DMS53 (cell line): ENCODE measurements at regions not wholly inside any gene's neighbourhood (a gene's known extent, or its start where the extent isn't known, plus 50 kb on each side); places are given as distances from the start of the nearest gene placed in this dataset.
"Not testable (repeated sequence)": the region's sequence is repeated elsewhere in the genome, so short reads cannot be mapped to it uniquely, and the experiment has no call there.

Experiments
- DNase-seq: peaks from one replicate; lab custom pipeline; 2025; lab: John Stamatoyannopoulos, UW

- DNase-seq = peak; percentile 84
Measured at GRCh38 chr3:70737666-70738290, 425.3 kb upstream of the MDFIC2 start.

GRCh38 chr3:70736009-70736408 lies 423.6 kb upstream of the MDFIC2 start:
- no peak for DNase-seq

DNA sequence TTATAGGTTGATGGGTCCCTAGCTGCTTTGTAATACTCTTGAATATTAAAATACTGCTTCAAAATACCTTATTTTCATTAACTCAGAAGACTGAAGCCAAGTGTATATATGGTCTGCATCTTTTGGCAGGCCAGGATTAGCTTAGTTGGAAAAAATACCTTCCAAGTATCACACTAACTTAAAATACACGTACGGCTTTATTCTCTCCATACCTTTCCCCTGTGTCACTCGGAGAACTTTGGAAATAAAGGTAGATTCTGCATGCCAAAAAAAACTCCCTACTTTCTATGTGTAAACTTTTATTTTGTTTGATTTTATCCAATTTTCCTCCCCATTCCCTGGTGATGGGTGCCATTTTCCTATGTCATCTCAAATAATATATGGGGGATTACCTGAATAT lies 422.3 kb upstream of the MDFIC2 start:
- no peak for DNase-seq

GRCh38 chr3:70731046-70731445 lies 418.6 kb upstream of the MDFIC2 start:
- no peak for DNase-seq

GRCh38 chr3:70729845-70730244 lies 417.4 kb upstream of the MDFIC2 start:
- no peak for DNase-seq

GRCh38 chr3:70728311-70728710 lies 415.9 kb upstream of the MDFIC2 start:
- DNase-seq = no peak

- no peak for DNase-seq
Measured at GRCh38 chr3:70726961-70727360, 414.5 kb upstream of the MDFIC2 start.

DNA sequence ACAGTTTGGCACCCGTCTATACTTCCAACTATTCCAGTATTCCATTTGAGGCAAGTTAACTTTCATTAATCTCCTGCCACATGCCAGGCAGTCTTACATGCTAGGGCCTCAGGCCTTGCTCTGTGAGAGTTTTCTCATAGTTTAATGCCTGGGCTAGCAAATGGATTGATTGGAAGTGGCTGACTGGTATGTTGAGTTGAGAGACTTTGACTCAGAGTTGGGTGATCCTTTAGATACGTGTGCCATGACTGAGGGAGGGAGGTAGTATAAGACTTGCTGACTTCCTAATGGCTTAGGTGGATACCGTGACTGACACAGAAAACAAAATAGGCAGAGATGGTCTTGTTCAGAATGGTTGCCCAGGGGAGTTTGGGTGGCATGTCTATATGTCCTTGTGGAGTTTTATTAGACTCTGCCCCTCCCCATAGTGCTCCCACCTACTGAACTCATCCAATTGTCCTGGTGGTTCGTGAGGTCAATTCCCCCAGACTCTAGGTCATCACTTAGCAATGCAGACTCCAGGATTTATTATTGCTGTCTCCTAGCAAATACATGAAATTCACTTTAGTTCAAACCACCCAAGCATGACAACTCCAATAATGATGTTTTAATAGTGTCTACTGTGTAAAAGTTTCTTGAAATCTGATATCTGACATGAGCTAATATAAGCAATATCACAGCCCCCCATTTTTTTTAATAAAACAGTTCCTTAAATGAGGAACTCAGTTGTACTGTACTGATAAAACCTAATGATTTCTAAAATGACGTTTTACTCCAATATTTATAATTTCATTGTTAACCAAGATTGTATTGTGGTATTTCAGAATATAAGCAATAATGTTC lies 413.9 kb upstream of the MDFIC2 start:
- DNase-seq = no peak

DNA sequence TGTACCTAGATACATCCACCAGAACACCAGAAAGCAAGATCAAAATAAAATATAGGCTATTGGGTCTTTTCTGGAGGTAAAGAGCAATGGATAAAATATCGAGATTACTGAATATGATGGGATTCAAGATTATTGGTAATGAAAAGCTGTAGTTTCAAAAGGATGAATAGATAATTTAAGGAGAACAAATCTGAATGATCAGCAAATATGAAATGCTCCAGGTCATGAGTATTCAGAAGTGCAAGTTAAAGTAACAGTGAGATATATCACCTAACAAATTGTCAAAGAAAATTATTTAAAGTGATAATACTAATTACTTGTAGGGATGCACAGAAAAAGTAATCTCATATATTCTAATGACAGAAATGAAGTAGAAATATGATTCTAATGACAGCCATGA lies 409.6 kb upstream of the MDFIC2 start:
- no peak for DNase-seq

GRCh38 chr3:70716832-70717231 lies 404.4 kb upstream of the MDFIC2 start:
- DNase-seq = peak; percentile 1

GRCh38 chr3:70712449-70713082 lies 400.1 kb upstream of the MDFIC2 start:
- peak; percentile 0 for DNase-seq

- peak; percentile 0 for DNase-seq
Measured at GRCh38 chr3:70703305-70704102, 391.1 kb upstream of the MDFIC2 start.

DNA sequence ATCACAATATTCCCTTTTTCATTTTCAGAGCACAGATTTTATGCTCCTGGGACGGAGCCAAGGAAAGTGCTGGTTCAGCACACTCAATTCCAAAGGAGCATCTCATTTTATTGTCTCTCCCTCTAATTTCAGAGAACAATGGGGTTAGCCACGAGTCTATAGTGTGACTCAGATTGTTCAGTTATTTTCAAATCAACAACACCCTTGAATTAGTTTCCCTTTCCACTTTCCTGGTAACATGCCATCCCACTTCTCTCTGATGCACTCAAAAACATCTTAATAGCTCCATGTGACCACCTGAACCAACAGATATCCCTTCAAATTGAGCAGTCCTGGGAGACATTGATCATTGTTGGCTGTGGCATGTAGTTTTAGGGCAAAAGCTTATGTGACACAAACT lies 389.7 kb upstream of the MDFIC2 start:
- DNase-seq = no peak

DNA sequence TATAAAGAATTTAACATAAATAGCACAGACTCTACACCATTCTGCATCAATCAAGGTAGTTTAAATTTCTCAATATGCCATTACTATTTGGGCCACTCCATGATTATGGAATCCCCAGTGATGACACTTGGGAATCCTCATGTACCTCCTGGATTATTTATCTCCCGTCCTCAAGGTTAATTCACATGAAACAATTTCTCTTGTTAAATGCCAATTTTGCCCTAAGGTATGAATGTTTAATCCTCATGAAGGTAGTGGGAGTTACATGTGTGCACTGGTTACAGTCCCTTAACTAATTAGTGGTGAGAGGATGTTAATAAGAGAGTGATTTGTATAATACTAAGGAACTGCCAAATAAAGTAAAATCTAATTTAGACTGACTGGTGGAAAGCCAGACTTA lies 372.3 kb upstream of the MDFIC2 start:
- DNase-seq = no peak

DNA sequence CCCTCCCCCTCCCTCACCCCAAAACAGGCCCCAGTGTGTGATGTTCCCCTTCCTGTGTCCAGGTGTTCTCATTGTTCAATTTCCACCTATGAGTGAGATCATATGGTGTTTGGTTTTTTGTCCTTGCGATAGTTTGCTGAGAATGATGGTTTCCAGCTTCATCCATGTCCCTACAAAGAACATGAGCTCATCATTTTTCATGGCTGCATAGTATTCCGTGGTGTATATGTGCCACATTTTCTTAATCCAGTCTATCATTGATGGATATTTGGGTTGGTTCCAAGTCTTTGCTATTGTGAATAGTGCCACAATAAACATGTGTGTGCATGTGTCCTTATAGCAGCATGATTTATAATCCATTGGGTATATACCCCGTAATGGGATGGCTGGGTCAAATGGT lies 363.4 kb upstream of the MDFIC2 start:
- DNase-seq = not testable (repeated sequence)

GRCh38 chr3:70658513-70659310 lies 346.3 kb upstream of the MDFIC2 start:
- no peak for DNase-seq

DNA sequence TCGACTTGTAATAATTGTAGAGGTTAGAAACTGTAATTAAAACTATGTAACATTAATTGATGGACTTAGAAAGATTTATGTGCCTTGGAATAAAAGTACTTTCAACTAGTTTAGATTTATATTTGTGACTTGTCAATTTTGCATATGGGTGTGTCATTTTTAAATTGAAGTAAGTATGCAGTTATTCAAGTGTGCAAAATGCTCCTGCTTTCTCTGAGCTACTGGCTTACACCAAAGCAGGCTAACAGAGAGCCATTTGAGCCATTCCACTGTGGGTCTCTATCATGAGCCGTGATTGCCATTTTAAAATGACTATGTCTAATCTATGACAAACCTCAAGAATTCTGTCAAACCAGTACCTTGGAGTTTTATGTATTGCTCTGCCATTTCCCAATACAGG lies 345.0 kb upstream of the MDFIC2 start:
- DNase-seq = no peak

GRCh38 chr3:70647823-70648222 lies 335.4 kb upstream of the MDFIC2 start:
- no peak for DNase-seq

DNA sequence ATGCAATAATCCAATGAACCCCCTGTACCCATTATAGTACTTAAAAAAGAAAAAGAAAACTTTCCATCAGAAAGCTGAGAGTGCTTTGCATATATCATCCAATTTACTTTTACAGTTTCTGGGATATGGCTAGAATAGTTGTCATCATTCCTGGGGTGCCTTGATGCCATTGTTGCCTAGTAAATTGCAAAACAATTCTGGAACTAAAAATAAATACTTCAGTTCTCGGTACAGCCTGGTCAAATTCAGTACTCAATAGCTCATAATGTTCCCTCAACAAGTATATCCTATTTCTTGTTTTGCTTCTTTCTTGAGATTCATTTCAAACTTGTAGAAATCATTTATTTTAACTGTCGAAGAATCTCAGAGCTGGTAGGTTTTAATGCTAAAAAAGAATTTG lies 334.7 kb upstream of the MDFIC2 start:
- DNase-seq = no peak

GRCh38 chr3:70646635-70647034 lies 334.2 kb upstream of the MDFIC2 start:
- DNase-seq = no peak

- no peak for DNase-seq
Measured at GRCh38 chr3:70640481-70640880, 328.0 kb upstream of the MDFIC2 start.

DNA sequence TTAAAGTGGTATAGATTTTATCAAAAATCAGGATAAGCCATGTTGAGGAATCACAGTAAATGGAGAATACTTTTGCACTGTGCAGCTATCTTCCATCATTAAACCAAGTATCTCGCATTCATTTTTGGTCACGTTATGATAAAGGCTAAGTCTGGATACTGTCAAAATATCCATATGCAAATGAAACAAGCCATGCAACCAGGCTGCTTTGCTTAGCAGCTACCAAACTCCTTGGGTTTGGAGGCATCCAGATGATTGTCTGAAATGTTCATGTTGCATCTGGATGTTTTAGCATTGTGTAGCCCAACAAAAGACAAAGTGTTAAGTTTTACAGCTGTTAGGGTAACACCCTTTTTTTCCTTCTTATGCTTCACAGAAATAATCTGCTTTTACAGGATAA lies 322.9 kb upstream of the MDFIC2 start:
- no peak for DNase-seq
